Stimulated activated CD4-positive, alpha-beta T cell treated with anti-CD3 and anti-CD28 coated beads, TNF-alpha, amount 100 ng/mL, for 24 hours (primary cell): ENCODE measurements at regions not wholly inside any gene's neighbourhood (a gene's known extent, or its start where the extent isn't known, plus 50 kb on each side); places are given as distances from the start of the nearest gene placed in this dataset.

Experiments
- DNase-seq, 3 experiments: peaks; one replicate each; pipeline ENCODE4 v3.0.0-alpha.2; 2020; ENCODE audit warnings: low read depth in 3 of 3

GRCh38 chr1:56355918-56356317, 223.4 kb downstream of the PLPP3 start:
- no peak for DNase-seq

DNA sequence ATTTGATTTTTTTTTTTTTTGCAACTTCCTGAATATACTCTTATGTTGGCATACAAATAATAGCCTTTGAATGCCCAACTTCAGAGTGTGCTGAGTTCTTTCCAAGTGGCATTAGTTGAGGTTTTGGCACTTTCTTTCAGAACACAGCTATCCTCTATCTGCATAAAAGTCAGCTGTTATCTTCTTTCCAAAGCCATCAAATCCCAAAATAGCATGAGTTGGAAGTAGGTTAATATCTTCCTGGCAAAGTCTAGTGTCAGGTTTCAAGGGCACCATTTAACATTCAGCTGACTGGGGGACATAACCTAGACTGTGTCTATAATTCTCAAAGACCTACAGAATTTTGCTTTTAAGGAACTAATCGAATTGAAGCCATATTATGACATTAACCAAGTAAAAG, 223.9 kb downstream of the PLPP3 start:
- DNase-seq = no peak

DNA sequence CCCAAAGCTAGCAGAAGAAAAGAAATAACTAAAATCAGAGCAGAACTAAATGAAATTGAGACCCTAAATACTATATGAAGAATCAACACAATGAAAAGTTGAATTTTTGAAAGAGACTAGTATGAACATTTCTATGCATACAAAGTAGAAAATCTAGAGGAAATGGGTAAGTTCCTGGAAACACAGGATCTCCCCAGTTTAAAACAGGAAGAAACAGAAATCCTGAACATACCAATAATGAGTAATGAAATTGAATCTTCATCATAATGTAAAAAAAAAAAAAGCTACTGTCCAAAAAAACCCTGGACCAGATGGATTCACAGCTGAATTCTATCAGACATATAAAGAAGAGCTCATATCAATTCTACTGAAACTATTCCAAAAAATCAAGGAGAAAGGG, 233.5 kb downstream of the PLPP3 start:
- no peak for DNase-seq

DNA sequence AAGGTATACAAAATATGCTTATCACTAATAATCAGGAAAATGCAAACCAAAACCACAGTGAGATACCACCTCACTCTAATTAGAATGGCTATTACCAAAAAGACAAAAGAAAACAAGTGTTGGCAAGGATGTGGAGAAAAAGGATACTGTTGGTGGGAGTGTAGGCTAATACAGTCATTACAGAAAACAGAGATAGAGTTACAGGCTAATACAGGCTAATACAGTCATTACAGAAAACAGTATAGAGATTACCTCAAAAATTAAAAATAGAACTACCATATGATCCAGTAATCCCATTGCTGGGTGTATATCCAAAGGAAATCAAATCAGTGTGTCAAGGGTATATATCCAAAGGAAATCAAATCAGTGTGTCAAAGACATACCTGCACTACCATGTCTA, 238.4 kb downstream of the PLPP3 start:
- no peak for DNase-seq

- DNase-seq = no peak
These were observed 239.4 kb downstream of the PLPP3 start for GRCh38 chr1:56339786-56340465.

GRCh38 chr1:56339093-56339492, 240.3 kb downstream of the PLPP3 start:
- DNase-seq = no peak

GRCh38 chr1:56336982-56337381, 242.4 kb downstream of the PLPP3 start:
- no peak for DNase-seq

DNA sequence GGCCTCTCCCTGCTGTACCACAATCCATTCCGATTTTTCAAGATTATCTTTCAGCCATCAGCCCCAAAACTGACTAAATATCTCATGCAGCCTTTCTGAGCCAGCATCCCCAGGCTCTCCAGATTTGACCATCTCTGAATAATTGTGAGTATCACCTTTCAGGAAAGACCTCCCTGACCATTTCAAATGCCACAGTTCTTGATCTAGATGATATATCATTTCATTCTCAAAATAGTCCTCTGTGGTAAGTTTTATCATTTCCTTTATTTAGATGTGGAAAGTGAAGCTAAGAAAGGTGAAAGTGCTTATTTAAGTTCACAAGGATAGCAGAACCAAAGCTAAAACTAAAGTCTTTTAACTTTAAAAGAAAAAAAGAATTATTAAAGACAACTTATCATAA, 244.0 kb downstream of the PLPP3 start:
- no peak for DNase-seq

DNA sequence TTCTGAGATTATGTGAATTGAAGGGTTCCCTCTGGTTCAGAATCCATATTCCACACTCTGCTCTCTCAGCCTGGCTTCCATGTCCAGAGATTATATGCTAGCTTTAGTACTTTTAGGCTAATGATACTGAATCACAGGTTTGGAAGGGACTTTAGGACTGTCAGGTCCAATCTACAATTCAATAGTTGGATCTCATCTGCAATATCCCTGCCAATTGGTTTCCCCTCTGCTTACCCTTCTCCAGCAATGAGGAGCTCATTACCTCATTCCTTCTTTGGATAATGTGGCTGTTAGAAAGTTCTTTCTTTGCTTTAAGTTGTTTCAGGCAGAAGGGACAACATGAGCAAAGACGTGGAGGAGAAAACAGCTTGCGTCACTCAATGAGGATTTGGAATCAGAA, 245.3 kb downstream of the PLPP3 start:
- DNase-seq = no peak

DNA sequence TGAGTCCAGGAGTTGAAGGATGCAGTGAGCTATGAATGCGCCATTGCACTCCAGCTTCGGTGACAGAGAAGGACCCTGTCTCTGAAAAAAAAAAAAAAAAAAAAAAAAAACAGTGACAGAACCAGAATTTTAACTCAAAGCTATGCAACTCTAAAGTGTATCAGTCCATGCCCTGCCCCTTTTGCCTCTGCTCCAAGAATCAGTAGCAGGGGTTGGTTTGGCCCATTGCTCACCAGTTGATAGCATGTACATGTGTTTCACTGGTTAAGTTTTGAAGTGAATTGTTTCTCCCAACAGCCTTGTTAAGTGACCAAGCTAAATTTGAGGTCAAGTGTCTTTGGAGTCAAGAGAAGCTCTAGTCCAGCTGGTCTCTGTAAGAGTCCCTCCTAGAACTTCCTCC, 245.9 kb downstream of the PLPP3 start:
- no peak for DNase-seq

- no peak for DNase-seq
These were observed 247.3 kb downstream of the PLPP3 start for GRCh38 chr1:56331892-56332567.

GRCh38 chr1:56331207-56331891, 248.0 kb downstream of the PLPP3 start:
- DNase-seq = no peak

- no peak for DNase-seq
These were observed 248.9 kb downstream of the PLPP3 start for GRCh38 chr1:56330391-56331026.

- DNase-seq = no peak
These were observed 249.4 kb downstream of the PLPP3 start for GRCh38 chr1:56329970-56330369.

DNA sequence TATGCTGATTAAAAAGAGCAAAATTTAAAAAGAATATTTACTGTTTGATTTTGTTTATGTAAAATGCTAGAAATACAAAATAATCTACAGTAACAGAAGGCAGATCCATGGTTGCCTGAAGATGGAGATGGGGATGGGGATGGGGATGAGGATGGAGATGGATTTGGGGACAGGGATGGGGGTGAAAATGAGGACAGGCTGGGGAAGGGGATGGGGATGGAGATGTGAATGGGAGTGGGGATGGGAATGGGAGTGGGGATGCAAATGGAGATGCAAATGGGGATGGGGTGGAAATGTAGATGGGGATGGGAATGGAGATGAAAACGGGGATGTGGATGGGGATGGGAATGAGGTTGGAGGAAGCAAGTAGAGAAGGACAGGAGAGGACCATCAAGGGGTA, 252.2 kb downstream of the PLPP3 start:
- no peak for DNase-seq

DNA sequence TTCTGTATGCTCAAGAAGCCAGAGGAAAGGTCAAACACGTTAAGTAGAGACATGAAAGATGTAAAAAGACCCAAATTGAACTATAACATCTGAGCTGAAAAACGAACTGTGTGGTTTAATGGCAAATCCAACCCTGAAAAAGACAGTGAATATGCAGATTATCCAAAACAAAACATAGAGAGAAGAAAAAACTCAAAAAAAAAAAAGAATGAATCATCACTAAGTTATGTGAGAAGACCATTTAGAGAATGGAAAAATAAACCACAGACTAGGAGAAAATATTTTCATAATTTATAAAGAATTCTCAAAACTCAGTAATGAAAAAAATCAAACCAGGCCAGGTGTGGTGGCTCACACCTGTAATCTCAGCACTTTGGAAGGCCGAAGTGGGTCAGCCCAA, 253.3 kb downstream of the PLPP3 start:
- DNase-seq = no peak

- no peak for DNase-seq
These were observed 254.9 kb downstream of the PLPP3 start for GRCh38 chr1:56324504-56324903.

DNA sequence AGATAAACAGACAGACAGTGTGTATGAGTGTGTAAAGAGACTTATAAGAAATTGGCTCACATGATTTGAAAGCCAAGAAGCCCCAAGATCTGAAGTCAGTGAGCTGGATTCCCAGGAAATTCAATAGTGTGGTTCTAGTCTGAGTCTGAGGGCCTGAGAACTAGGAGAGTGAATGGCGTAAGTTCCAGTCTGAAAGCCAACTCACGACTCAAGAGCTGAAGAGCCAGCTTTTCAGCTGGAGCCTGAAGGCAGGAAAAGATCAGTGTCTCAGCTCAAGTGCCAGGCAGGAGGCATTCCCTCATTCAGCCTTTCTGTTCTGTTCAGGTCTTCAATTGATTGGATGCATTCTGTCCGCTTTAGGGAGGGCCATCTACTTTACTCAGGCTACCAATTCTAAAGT, 257.2 kb downstream of the PLPP3 start:
- DNase-seq = no peak

- no peak for DNase-seq
These were observed 258.2 kb downstream of the PLPP3 start for GRCh38 chr1:56321150-56321490.

DNA sequence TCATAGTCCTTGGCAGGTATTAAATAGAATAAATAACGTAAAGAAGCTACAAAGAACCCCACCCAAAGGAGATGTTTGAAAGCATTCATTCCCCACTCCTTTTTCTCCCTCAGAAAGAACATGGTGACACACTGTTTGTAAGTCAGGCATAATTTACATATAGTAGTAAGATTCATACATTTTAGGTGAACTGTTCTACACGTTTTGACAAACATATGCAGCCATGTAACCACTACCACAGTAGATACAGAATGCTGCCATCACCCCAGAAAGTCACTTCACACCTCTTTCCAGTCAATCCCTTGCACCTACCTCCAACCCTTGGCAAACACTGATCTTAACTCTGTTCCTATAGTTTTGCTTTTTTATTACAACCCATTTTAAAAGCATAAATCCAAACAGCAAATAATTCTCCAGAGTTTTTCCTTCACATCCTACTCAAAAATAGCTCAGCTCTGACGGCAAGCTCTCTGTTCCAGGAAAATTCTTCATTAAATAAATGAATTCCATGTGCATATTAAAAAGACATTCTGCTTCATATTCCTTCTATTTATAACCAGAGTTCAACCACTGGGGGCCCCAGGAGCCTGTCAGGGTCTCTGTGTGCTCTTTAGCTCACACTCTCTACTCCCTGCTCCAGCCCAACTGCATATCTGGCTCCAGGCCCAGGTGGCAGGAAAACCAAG, 258.8 kb downstream of the PLPP3 start:
- DNase-seq = no peak

DNA sequence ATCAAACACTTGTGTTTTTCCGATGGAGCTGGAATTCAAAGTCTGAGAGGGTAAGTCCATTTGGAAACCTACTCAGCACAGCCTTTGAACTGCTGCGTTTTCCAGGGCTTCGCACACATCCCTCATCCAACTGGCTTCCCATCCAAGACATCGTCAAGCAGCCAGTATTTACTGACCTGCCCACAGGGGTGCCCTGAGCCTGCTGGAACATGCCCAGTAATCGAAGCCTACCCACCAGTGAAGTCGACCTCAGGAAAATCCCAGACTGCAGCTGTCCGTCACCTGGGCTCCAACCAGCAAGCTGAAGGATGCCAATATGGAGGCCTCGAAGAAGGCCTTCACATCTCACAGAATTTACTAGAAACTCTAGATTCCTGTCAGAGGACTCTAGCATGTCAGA, 261.6 kb downstream of the PLPP3 start:
- no peak for DNase-seq

DNA sequence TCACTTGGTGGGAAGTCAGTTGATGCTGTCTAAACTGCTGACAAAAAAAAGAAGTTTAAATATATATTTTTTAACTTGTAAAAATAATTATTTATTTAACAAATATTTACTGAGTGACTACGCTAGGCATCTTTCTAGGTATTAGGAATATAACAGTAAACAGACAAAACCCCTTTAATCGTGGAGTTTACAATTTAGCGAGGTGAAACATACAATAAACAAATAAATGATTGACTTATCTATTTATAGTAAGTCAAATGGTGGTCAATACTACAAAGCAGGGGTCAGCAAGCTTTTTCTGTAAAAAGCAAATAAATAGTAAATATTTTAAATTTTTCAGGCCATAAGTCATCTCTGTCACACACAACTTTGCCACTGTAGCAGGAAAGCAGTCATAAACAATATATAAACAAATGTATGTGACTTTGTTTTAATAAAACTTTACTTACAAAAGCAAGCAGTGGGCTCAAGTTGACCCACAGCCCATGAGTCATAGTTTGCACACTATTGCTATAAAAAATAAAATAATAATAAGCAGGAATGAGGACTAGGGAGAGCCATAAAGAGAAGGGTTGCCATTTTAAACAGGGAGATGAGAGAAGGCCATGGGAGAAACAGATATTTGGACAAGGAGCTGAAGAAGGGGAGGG, 263.9 kb downstream of the PLPP3 start:
- no peak for DNase-seq
